Cardiac septum (tissue), 1 donor: ENCODE measurements at regions not wholly inside any gene's neighbourhood (a gene's known extent, or its start where the extent isn't known, plus 50 kb on each side); places are given as distances from the start of the nearest gene placed in this dataset.
A peak's percentile ranks its signal among the peaks of the same experiment; 100 is the strongest.

Experiments used
- DNase-seq: peaks from one replicate; pipeline ENCODE4 v3.0.0-alpha.2; 2020; ENCODE audit warnings: low spot score
- intact Hi-C: fragments of 100-400 bp; cut with DNase I; formaldehyde crosslinking; loops from one replicate; pipeline ENCODE4 v1.14.0; 2022
- donor health status: DM: no; HTN: no; CAD: no.

DNA sequence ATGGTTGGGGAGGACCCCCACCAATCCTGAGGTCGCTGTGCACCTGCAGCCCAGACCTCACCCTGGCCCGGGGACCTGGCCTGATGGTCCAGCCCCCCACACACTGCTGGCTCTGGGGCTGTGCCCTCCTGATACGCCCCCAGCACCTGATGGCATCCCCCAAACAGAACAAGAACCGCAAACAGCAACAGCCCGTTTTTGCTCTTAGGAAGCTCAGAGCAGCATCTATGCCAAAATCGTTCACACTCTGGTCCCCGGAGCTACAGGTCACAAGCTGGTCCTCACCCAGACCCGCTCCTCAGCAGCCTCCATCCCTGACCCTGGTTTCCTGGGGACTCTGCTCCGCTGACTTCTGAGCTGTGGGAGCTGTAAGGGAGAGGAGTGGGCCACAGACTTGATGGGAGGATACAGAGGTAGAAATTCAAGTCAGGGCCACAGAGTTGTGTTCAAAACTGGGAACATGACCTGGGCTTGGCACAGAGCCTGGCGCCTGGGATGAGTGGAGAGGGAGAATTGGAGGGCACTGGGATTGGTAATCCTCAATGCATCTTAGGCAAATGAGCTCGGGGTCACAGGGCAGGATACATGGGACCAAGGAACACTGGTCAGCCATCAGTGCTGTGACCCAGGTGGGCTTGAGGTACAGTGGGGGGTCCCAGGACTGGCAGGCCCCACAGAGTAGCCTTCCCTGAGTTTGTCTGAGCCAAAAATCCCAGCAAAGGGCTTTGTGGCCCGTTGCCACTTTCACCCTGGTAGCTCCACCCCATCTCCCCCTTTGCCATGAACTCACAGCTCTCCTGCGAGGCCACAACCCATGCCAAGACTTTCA, 170.9 kb upstream of the RTL1 start:
- intact Hi-C loops = no loop called here
- no peak for DNase-seq

DNA sequence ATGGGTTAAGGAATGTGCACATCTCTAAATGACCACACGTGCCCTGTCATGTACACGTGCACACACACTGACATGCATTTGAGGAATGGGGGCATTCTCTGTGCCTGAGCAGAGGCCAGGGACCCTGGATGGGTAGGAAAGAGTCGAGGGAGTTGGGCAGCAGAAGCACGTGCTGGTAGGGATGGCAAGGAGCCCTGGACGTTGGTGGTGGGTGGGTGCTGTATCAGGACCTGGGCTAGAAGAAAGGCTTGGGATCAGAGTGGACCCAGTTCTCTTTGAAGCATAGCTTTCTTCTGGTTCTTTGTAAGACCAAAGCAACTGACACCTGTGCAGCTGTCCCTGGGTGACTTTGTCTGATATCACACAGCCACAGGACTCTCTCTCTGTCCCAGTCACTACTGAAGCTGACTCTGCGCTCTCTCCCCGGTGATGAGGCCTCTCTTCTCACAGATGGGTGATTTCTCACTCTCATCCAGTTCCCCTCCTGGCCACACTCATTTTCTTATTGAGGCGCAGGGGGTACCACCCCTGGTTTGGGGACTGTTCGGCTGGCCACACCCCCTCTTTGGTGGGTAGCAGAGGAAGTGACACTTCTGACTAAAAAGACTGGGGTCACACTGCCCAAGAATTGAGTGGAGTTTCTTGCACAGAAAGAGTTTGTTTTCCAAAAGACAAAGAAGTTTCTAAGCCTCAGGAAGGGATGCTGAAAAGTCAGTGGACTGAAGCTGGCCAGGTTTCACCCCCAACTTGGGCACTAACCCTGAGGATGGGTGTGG, 171.7 kb upstream of the RTL1 start:
- intact Hi-C loops = no loop called here
- peak; percentile 43 for DNase-seq

DNA sequence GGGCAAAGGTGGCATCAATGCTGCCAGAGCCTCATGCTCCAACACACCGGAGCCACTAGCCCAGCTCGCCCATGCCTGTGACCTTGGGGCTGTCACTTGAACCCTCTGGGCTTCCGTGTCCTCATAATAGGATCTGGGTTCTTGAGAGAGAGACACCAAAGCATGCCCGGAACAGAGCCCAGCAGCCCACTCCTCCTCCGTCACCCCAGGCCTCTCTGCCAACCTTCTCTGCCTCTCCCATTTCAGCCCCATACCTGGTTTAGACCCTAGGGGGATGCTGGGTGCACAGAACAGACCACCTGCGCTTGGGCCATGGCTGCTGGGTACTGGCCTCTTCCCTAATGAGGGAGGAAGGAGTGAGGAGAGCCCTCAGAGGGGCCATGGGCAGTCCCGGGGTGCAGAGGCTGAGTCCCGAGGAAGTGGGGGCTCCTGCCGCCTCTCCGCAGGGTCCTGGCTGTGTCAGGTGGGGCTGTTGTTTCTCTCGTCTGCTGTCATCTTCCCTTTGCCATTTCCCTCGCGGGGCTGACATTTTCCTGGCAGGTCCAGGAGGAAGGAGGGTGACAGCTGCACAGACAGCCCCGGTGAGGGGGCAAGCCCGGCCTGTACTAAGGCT, 172.4 kb upstream of the RTL1 start:
- no peak for DNase-seq
- intact Hi-C loops = no loop called here

DNA sequence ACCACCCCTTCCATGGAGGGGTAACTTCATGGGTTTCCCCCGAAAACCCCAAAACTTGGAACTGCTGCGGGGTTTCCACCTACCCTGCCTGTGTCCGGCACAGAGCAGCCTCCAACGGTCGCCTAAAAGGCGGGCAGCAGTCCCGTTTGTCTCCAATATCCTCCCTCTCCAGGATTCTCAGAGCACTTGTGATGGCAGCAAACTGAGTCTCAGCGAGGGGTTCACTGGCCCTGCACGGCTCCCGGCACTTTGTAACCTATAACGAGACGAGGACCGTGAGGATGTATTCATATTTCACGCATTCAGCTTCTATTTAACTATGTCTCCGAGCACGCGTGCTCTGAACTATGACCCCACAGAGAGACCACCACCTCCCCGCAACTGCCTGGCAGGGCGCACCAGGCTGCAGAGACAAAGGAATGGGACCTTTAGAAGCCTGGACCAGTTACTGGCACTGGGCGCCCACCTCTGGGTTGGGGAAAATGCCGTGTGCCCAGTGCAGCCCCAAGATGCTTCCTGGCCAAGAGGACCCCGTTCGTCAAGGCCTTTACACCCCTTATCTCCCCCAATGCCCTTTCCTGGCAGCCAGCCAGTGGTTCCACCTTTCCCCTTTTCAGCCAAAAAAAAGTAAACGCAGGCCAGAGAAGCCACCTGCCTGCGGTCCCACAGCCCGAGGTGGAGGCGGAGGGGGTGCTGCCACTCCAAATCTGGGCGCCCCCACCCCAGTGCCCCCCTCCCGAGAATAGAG, 173.1 kb upstream of the RTL1 start:
- DNase-seq = peak; percentile 59

DNA sequence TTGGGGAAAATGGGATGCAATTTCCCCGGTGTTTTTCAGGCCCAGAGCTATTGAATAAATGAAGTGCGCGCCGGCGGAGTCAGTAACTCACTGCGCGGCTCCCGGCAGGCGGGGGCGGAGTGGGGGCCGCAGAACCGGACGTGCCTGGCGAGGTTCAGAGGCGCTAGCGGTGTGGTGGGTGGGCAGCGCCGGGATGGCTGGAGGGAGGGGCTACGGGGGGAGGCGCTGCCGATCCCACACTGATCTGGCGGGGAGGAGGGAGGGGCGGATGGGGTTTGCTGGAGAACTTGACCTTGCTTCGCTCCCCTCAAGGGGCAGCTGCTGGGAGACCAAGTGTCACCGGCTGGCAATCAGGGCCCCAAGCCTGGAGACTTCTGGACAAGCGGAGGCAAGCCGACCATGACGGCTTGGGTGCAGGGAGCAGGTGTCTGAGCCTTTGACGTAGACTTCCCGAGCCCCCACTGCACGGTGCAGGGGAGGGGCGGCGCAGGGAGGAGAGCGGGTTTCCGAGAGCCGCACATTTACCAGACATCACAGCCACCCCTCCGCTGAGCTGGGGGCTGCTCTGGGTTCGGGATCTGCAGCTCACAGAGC, 174.1 kb upstream of the RTL1 start:
- peak; percentile 63 for DNase-seq
- intact Hi-C loops = no loop called here

More for the DNA sequence above, 173.1 kb upstream of the RTL1 start:
- intact Hi-C loops = no loop called here

DNA sequence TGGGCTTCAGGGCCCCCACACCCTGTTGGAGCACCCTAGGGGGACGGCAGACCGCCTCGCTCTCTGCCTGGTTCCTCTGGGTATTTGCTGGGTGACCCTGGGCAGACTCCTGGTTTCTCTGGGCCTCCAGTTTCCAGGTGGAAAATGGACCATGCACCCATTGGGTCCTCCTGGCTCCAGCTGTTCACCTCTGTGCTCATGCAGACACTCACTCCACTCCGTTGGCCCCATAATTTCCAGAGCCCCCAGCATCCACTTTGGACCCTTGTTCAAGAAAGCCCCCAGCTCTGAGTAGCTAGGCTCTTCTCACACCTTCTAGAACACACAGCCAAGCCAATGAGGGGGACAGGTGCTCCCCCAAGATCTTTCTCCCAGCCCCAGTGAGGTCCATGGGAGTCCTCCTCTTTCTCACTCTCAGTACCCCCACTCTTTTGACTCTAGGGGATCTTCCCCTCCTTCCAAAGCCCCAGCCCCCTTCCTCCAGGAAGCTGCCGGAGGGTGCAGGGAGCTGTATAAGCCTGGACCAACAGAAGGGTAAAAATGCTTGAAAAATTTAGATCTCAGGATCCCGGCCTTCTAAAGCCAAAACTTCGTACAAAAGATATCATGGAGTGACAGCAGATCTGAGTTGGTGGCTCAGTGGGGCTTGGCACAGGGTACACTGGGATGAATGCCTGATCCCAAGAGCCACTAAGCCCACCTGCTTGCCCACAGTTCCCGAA, 174.8 kb upstream of the RTL1 start:
- intact Hi-C loops = no loop called here
- peak; percentile 49 for DNase-seq

DNA sequence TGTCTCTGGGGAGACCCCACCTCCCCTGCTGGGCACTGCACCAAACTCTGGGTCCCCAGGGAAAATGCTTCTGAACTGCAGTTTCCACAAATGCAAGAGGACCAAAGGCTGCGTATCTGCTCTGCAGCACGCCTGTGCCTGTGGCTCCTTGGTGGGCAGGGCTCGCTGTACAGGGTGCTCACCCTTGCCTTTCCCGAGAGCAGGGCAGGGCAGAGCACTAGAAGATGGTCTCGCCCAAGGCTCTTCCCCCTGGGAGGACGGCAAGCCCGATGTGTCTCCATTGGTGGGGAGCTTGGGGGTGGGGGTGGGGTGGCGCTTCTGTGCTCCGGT, 175.3 kb upstream of the RTL1 start:
- DNase-seq = peak; percentile 58
- intact Hi-C loops = no loop called here

DNA sequence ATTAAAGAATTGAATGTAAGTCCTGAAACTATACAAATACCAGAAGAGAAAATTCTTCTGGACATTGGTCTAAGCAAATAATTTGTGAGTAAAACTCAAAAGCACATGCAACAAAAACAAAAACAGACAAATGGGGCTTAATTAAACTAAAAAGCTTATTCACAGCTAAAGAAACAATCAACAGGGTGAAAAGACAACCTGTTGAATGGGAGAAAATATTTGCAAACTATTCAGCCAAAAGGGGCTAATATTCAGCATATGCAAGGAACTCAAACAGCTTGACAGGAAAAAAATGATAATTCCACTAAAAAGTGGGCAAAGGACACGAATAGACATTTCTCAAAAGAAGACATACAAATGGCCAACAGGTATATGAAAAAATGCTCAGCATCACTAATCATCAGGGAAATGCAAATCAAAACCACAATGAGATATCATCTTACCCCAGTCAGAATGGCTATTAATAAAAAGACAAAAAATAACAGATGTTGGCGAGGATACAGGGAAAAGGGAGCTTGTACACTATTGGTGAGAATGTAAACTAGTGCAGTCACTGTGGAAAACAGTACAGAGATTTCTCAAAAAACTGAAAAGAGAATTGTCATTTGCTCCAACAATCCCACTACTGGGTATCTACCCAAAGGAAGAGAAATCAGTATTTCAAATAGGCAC, 177.5 kb upstream of the RTL1 start:
- intact Hi-C loops = no loop called here
- no peak for DNase-seq

DNA sequence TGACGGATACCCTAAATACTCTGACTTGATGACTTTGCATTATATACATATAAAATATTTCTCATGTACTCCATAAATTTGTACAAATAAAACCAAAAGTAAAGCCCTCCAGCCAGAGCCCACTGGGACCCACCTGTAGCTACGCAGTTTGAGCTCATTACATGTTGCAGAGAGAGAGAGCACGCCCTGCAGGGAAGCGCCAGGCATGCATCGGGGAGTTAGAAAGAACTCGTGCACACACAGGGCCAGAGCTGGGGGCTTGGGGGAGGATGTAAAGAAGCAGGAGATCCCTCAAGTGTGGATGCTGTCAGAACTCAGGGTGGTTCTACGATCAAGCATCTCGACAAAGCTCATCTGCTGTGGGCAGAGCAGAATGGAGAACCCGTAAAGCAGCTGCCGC, 178.5 kb upstream of the RTL1 start:
- intact Hi-C loops = no loop called here
- DNase-seq = peak; percentile 46

DNA sequence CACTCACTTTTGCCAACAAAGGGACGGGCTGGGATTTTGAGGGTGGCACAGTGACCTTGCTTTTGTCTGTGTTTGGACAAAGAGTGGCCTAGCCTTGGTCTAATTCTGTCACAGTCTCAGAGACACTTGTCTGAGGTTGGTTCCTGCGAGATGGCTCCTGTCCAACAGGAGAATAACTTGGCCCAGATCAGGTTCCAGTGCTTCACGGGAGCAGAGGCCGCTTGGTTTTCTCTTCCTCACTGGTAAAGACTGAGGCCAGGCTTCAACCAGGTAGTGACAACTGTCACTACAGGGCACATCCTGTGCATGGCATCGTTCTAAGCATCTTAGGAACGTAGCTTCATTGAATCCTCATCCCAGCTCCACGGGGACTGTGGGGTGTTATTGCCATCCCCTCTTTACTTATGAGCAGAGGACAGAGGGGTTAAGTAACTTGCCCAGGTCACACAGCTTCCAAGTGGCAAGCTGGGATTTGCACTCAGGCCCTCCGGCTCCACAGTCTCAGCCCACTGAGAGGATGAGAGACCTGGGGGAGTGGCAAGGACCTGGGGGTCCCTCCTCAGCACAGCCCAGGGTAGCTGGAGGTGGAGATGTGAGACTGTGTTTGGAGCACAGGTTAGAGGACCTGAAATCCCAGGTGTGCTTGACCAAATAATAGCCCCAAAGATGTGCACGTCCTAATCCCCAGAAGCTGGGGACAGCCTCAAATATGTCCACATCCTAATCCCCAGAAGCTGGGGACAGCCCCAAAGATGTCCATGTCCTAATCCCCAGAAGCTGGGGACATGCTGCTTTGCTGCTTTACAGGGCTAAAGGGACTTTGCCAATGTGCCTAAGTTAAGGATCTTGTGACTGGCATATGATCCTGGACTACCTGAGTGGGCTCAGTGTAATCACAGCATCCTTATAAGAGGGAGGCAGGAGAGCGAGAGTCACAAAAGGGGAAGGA, 179.2 kb upstream of the RTL1 start:
- intact Hi-C loops = no loop called here
- DNase-seq = peak; percentile 53

DNA sequence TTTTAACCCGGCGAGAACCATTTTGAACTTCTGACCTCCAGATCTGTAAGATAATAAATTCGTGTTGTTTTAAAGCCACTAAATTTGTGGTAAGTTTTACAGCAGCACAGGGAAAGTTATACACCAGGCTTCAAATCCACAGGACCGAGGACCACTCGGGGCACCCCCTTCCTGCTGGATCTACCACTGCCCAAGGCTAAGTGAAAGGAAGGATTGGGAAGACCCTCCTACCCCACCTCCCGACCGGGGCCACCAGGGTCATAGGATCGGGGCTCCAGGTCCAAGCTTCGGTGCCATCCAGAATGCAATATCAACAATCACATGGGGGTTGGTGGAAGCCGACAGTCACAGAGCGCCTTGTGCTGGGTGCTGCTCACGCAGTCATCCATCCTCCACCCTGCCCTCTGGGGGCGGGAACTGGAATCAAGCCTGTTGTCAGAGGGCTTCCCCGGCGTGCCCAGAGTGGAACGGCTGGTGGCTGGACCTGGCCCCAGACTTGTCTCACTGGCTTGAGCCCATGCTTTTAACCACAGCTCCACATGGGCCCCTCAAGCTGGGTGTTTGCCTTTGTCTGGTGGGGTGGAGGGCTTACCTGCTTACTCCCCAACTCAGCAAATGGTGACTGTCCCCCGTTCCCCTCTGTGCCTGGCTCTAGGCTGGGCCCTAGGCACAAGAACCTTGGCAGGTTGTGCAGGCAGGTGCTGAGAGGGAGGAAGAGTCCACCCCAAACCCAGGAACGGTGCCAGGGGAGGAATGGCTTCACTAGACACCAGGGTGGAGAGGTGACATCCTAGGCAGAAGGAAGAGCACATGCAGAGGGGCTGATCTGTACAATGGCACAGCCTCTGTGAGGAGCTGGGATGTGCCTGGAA, 180.3 kb upstream of the RTL1 start:
- intact Hi-C loops = no loop called here
- DNase-seq = peak; percentile 29

DNA sequence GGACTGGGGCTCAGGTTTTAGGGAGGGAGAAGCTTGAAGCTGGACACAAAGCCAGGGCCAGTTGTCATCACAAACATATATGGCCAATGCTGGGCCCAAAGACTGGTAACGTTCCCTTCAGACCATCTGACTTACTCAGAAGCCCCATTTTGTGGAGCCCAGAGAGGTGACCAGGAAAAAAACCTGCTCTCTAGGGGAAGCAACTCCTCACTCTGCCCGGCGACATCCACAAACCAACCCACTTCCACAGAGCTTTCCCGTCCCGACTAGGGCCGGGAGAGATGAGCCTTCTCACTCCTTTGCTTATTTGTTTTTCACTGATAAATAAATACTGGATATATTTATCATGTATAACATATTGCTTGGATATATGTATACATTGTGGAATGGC, 180.9 kb upstream of the RTL1 start:
- intact Hi-C loops = no loop called here
- no peak for DNase-seq

DNA sequence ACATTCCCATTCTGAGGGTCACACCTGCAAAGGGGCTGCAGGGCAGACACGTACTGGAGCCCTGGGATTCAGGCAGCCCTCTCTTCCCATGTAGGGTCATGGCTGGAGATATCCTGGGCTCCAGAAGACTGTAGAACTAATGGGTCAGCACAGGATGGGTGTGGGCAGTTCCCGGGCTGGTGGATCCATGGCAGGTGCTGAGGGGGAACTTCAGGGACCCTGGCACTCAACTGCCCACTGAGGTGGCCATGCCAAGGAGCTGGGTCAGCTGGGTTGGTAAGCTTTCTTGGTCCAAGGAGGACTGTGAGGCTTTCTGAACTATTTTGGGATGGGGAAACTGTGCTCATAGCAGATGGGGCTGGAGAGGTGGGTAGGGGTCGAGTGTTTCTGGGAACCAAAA, 183.4 kb upstream of the RTL1 start:
- intact Hi-C loops = no loop called here
- DNase-seq = peak; percentile 31

DNA sequence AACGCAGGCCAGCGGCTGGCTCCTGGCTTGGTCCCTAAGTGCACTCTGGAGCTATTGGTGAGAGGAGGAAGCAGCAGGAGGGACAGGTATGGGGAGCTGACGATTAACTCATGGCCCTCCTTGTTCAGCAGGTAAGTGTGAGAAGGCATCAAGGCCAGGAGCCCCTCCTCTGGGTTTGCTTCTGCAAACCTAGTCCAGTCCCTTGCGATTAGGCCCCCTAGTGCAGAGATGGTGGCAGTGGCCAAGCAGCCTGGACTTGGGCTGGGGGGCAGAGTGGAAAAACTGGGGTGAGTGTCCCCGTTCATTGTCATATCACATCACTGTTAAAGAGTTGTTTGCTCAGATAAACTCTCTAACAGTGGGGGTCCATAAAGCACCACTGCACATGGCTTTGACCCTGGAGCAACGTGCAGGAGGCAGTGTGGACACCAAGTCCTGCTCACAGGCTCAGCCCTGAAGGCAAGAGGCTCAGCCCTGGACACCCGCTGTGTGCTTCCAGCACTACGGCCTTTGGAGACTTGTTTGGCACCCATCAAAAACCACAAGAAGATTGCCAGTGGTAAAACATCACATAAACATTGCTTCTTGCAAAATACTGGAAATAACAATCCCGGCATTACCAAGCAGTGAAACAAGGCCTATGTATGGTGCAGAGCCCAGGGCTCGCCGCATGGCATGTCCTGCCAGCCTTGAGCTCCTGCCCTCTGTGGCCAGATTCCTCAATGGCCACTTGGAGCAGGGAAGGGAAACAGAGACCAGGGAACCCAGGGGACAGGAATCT, 184.3 kb upstream of the RTL1 start:
- intact Hi-C loops = no loop called here
- DNase-seq = peak; percentile 73

DNA sequence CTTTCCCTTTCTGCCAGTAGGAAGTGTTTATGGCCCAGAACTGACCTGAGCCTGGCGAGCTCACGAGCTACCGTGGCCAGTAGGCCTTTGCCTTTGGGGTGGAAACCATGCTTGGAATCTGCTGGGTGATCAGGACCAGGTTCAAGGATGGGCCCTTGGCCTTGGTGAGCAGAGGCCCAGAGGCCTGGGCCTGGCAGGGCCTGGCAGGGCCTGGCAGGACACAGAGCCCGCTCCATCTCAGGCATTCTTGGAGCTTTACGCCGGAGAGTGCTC, 184.8 kb upstream of the RTL1 start:
- intact Hi-C loops = no loop called here
- DNase-seq = peak; percentile 53

DNA sequence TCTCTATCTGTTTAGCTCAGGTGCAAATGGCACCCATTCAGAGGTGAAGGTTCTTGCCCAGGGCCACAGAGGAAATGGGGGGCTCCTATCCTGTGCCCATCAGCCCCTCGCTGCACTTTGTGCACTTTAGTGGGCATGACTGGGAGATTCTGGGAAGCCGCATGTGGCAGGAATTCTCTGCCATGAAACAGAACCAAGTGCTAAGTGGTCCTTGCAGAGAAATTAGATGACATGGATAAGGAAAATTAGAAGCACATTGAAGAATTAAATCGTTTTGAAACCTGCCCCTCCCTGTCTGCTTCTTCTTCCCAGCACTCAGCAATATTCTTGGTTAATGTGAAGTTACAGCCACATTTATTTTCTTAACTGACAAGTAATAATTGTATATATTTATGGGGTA, 185.2 kb upstream of the RTL1 start:
- intact Hi-C loops = no loop called here
- no peak for DNase-seq
